ENCODE measurements at regions not wholly inside any gene's neighbourhood (a gene's known extent, or its start where the extent isn't known, plus 50 kb on each side); places are given as distances from the start of the nearest gene placed in this dataset.

DNA sequence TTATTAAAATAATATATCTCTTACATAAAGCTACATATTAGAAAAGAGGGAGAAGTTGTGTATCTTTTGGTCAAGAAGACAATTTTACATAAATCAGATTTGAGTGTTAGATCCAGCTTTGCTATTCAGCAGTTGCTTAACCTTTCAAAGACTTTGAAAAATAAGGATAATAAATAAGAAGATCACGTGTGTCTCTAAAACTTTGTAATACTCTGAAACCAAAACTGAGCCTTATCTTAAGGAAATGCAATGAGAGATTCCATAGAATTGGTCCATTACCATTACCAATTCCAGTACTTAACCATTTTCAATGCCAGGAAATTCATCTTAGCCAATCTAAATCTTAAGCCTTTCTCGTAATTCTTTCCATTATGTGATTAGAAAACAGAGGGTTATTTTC lies 89.2 kb upstream of the COL5A2 start:
- DNase-seq = no peak

DNA sequence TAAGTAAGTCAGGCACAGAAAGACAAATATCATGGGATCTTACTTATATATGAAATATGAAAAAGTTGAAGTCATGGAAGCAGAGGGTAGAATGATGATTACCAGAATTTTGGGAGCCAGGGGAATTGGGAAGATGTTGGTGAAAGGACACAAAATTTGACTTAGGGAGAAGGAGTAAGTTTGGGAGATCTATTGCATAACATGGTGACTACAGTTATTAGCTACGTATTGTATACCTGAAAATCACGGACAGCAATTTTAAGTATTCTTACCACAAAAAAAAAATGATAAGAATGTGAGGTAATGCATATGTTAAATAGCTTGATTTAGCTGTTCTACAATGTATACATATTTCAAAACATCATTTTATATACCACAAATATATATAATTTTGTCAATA lies 94.2 kb upstream of the COL5A2 start:
- no peak for DNase-seq

DNA sequence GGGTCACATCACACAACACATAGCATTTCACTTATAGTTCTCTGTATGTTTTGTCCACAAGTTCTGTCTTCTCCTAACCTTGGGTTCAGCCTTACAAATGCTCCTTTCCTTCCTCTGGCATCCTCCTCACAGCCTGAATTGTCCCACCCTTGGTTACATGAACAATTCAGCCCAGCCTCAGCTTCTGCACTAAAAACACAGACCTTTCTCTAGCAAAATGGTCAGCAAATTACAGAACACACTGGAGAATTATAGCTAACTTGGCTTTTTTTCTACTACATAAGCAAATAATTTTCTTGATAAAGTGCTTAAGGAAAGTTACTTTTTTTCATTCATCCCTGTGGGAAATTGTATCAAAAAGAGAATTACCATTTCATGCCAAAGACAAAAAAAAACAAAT lies 94.8 kb upstream of the COL5A2 start:
- no peak for DNase-seq

DNA sequence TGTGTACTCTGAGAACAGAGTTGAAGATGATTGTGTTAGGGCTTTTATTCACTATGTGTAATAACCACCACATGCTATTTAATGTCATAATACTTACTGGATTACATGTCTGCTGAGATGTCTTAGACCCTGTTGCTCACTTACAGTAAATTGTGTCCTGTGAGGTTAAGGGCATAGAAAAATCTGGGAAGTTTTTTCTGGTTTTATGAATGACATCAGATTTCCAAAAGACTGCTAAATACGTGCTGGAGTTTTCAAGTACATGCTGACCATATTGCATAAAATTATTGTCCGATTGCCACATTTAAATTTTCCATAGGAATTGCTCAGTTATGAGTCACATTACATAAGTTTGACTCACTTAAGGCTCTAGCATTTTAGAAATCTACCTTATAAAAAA lies 96.7 kb upstream of the COL5A2 start:
- no peak for DNase-seq

DNA sequence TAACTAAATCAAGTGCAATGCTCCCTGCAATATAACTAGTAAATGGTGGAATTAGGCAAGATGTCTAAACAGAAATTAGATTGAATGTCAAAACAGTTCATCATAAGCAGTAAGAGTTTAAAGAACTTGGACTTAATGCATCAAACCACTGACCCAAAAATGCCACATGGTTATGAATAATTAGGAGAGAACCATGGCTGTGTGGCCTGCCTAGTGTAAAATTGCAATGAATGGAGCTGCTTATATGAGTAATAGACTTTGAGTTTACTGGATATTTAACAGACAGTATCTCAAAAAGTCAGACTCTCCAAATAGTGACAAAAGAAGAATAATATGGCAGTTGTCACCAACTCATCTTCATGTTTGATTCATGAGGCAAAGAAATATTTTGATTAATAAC lies 101.6 kb upstream of the COL5A2 start:
- no peak for DNase-seq

DNA sequence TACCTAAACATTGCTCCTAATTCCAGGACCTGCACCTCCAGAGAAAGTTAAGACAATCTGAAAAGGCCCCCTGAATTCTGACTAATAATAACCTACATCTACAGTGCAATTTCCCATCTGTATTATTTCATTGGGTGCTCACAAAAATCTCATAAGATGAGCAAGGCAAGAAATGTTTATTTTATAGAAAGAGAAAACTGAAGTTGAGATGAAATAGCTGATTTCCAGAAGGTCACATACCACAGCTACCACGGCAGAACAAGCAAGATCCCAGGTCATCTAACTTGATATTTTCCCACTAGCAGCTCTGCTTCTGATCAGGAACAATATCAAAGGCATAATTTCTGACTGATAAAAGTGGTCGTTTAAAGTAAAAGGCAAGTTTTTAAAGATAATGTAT lies 105.8 kb upstream of the COL5A2 start:
- DNase-seq = no peak

DNA sequence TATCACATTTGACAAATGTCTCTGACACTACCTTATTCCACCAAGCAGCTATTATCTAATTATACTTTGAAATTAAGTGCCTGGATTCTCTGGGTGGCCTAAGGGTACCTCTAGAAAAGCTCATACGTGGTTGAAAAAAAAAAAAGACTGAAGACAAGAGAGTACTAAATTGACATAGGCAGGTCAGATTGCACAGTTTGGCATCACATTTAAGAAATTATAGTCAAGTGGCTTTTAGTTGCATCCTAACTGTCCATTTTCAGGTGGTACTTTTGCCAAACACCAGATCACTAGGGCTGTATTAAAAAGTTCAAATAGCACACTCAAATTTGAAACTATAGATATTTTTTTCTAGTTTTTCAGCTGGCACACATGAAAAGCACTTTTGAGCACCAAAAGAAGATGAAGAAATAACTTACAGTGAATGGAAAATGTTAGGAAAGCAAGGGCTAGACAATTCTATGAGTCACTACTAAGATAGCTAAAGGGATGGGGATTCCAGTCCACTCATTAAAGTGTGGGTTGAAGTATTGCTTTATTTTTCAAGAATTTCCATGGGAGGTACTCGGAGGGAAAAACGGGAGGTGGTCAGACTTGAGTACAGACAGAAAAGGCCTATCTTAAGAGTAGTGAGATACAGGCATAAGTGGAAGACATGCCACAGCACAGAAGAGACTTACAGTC lies 106.5 kb upstream of the COL5A2 start:
- DNase-seq = peak; percentile 53

DNA sequence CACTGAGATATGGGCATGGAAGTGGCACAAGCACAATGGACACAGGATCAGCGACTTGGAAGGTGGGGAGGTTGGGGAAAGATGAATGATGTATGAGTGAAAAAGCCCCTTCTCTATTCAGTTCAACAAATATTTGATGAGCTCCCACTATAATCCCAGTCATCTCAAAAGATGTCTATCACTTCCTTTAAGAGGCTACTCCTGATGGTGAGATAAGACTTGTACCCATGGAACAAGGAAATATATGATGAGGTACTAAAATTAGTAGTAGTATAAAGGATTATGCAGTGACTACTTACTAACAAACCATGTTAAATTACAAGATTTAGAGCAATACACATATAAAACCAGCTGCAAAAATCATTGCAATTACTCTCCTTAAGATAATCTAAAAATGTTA lies 107.8 kb upstream of the COL5A2 start:
- no peak for DNase-seq

DNA sequence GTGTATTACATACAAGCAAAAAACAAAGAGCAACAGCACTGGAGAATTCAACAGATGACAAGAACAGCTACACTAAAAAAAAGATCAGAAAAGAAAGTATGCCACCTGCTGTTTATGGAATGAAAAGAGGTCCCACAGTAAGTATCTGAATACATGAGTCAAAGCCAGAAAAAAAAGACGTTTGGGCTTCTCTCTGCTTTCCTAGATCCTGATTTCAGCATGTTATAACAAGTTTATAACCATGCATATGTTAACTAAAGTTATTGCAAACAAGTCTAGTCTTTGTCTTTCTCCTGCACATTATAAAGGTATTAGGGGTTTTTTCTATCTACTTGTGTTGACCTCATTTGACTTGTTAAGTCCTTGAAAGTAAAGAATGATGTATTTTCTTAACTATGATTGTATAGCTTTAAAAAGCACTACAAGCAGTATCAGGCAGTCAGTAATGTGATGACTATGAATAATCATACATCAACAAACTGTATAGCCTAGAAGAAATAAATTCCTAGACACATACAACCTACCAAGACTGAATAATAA lies 108.5 kb upstream of the COL5A2 start:
- DNase-seq = peak; percentile 61

DNA sequence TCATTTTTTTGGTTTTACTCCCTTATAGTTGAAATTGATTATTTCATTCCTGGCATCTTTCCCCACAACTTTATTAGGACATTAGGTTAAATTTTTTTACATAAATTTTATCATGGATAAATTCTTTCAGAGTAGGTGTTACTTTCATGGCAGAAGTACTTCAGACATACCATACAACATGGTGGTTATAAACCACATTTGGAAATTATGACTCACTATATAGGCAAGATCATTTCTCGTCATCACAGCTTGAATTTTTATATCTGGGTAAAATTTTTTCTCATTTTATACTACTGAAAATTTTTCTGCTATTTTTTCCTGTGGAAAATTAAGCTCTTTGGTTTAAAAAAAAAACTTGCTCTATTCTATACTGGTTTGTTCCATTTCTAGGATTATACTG lies 111.9 kb upstream of the COL5A2 start:
- DNase-seq = no peak

DNA sequence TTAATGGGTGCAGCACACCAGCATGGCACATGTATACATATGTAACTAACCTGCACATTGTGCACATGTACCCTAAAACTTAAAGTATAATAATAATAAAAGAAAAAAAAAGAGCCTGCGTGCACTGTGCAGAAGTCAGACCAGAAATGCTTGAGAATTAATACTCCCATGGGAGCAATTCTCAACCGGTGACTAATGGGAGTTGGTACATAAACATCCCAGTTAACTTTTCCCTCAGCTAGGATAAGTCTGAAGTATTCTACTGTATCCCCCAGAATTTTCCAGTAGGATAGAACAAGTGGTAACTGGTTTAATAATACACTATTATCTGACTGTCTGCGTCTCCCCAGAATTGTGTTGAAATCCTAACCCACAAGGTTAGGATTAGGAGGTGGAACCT lies 113.6 kb upstream of the COL5A2 start:
- DNase-seq = no peak

DNA sequence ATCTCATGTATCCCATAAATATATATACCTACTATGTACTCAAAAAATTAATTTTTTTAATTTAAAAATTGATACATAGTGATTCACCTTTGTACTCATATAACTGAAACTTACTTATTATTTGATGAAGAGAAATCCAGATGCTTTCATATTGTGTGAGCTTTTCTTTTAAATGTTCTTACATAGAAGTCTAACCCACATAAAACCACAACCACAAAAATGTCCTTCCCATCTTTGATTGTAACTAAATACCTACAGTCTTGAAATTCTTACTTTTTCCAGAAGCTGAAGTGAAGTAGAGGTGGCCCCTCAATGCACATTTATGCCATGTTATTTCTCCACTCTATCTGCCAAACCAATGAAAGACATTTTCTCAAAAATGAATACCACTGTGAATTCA lies 117.9 kb upstream of the COL5A2 start:
- DNase-seq = no peak

DNA sequence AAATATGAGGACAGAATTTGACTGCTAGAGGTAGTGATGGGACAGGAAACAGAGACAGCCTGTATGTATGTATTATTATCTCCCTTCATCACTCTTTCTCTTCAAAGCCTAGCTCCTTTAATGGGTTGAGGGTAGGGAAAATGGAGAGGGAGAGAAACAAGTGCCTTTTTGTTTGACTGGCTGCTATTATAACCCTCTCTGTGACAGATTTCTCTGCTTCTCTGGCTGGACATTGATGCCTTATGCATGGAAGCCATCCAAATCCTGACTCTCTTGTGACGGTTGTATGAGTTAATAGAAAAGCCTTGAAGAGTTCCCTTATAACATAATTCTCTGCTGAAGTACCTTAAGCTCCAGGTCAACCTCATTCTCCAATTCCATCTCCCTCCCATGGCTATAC lies 118.5 kb upstream of the COL5A2 start:
- DNase-seq = no peak

DNA sequence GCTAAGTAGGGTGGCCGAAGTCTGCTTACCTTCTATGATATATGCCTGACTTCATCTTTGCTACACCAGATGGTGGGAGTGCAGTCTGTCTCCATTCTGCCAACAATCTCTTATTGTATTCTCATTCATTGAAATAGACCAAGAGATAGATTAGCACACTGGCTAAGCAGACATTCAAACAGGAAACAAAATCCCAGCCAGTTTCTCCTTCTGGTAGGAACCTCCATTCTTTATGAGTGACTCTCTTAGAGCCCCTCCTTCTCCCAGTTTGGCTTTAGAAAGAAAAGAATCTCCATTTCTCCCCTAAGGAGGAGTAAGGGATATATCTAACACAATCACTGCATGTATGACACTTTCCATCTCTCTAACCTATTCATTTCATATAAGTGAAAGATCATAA lies 118.9 kb upstream of the COL5A2 start:
- DNase-seq = no peak

DNA sequence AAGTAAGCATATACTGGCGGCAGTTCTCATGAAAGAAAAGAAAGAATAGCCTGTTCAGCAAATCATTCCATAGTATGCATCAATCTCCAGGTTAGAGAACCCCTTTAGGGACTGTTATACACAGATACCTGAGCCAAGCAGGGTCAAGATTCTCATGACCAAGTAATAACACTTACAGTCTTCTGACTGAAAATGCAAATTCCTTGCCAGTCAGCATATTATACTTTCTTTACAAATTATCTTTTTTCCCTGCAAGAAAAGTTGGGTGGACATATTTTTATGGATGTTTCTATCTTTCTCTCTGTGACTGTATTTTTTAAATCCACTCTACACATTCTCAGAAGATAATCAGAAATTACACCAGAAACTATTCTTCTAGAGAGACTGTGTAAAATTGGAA lies 120.4 kb upstream of the COL5A2 start:
- DNase-seq = no peak

DNA sequence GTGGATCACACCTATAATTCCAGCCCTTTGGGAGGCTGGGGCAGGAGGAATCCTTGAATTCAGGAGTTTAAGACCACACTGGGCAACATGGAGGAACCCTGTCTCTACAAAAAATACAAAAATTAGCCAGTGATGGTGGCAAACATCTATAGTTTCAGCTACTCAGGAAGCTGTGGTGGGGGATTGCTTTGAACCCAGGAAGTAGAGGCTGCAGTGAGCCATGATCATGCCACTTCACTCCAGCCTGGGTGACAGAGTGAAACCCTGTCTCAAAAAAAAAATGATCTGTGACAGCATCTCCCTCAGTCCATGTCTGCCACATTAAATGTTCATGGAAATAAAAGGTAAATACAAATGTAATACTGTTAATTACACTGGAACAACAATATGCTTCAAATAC lies 121.4 kb upstream of the COL5A2 start:
- no peak for DNase-seq

DNA sequence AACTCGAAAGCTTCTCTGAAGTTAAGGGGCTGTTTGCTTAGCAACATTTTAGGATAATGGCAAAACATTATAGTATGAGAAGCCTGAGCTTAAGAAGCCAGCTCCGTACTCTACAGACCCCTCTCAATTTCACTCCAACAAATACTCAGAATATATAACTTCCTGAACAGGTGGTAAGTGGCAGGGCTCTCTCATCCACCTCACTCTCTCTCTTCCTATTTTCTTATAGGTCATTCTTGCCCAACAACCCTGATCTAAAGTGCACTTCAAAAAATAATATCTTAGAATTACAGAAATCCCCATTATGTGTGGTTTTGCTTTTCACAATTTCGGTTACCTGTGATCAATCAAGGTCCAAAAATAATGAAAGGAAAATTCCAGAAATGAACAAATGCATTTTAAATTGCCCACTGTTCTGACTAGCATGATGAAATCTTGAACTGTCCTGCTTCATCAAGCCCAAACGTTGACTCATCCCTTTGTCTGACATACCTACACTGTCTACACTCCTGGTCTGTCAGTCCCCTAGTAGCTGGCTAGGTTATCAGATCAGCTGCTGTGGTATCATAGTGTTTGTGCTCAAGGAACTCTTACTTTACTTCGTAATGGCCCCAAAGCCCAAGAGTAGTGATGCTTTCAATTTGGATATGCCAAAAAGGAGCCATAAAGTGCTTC lies 122.8 kb upstream of the COL5A2 start:
- no peak for DNase-seq

DNA sequence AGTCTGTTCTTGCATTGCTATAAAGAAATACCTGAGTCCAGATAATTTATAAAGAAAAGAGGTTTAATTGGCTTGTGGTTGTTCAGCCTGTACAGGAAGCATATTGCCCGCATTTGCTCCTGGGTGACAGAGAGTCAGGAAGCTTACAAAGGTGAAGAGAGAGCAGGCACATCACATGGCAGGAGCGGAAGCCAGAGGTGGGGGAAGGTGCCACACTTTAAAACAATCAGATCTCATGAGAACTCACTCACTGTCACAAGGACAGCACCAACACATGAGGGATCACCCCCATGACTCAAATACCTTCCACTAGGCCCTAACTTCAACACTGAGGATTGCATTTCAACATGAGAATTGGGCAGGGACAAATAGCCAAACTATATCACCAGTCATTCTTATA lies 124.8 kb upstream of the COL5A2 start:
- DNase-seq = no peak

DNA sequence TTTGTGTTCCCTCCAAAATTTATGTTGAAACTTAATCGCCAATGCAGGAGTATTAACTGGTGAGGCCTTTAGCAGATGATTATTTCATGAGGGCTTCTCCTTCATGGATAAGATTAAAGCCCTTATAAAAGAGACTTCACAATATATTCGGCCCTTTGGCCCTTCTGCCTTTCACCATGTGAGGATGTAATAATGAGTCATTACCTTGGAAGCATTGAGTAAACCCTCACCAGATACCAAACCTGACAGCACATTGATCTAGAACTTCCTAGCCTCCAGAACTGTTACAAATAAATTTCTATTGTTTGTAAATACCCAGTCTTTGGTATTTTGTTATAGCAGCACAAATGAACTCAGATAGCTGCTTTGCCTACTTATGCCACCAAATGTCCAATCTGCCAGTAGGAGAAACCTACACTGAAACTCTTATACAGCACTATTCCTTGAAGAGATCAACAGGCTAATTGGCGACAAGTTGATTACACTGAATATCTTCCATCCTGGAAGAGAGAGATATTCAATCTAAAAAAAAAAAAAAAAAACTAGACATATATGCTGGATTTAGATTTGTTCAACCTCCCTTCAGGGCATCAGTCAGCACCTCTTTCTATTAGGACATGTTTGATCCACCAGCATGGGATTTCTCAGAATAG lies 125.9 kb upstream of the COL5A2 start:
- DNase-seq = no peak

DNA sequence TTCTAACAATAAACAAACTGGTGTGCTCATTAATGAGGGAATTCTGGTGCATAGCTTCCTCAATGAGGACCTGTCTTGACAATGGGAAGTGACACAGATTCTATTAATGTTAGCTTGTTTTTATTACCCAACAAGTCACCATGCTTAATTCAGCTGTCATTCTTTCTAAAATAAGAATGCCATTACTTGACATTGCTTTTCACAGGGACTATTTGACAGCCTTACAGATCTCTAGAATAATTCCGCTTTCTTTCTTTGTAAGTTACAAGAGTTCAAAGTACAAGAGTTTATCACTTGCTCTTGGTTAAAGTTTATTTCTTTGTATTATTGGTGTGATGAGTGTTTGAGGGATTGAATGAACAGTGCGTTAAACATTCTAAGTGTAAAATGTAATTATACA lies 127.0 kb upstream of the COL5A2 start:
- DNase-seq = no peak

DNA sequence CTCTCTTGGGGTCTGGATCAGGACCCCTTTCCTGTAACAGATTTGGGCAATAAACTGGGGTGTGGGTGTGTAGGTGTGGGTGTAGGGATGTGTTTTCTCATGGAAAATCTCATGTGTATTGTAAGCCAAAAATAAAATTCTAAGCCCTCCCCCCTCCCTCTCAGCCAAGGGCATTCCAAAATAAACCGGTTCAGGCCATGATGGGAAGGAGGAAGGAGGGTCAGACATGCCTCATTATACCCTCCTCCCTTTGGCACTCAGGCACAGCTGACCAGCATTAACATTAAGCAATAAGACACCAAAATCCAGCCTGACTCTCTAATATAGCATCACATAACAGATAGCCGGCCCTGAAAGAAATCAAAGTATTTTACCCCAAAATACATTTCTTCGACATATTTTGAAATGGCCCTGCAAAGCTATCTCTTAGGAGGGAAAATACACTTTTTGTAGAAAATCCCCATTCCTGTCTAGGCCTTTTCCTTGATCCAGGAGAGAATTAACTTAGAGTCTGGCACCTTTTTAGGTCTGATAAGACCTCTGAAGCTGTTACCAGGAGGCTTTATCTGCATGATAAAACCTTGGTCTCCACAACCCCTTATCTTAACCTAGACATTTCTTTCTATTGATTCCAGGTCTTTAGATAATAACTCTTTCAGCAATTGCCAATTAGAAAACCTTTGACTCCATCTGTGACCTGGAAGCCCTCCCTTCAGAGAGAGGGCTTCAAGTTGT lies 128.7 kb upstream of the COL5A2 start:
- no peak for DNase-seq

DNA sequence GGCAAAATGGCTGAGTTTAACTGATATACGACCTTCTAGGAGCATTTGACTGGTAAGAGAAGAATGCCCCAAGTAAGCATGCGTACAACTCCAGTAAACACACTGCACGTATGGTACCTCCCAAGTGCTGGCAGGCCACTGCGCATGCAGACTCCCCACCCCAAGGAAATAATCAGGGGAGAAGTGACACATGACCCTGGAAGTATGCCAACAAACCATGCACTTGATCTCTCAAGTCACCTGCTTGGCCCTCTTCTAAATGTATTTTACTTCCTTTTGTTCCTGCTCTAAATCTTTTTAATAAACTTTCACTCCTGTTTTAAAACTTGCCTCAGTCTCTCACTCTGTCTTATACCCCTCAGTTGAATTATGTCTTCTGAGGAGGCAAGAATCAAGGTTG lies 129.8 kb upstream of the COL5A2 start:
- DNase-seq = no peak

DNA sequence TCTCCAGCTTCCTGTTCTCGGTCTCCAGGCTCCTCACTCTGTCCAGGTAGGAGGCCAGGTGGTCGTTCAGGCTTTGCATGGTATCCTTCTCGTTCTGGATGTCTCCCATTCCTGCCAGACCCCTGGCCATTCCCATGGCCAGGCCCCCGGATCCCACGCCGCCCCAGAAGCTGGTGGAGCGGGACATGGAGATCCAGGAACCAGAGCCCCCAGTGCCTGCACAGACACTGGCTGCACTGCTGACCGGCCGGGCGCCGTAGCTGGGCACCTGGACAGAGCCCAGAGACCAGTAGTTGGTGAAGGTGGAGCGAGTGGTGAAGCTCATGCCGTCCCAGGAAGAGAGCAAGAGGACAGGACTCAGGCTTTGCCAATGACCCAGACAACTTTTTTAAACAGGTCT lies 129.1 kb upstream of the WDR75 start:
- no peak for DNase-seq

DNA sequence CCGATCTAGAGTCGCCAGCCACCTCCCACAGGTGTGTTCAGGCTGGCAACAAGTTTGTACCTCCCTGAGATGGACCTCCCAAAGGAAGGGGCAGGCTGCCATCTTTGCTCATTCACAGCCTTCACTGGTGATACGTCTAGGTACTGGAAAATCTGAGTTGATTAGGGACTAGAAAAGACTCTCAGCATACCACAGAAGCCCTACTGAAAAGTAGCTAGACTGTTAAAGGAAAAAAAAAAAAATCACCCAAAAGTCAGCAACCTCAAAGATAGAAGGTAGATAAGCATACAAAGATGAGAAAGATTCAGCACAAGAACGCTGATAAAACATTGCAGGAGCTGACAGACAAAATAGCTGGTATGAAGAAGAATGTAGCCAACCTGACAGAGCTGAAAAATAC lies 128.6 kb upstream of the WDR75 start:
- DNase-seq = no peak

Data from NCI-H1092 treated with DMSO at 0.1 percent for 48 hours (cell line).